ENCODE measurements at regions not wholly inside any gene's neighbourhood (a gene's known extent, or its start where the extent isn't known, plus 50 kb on each side); places are given as distances from the start of the nearest gene placed in this dataset.
"Not testable (repeated sequence)": the region's sequence is repeated elsewhere in the genome, so short reads cannot be mapped to it uniquely, and the experiment has no call there.

DNA sequence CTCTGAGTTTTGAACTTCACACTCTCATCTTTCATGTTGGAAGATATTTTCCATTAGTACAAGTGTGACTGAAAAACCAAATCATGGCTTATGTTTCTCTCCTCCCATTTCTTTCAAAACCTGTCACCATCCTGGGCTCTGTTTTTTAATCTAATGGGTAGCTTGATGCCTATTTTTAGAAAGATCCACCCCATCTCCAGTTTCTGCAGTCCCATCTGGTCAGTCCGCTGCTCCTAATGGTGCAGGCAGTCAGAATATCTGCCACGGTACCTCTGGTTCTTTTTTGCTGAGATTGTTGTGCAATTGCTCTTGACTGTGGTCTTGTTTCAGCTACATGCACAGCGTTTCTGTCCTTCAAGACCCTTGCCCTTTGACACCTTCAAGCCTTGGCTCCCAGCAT is 240.9 kb upstream of the CADM2 start:
- no peak for ATAC-seq
- H3K27ac Mint-ChIP-seq: no peak overlapping the region
- H3K4me3 Mint-ChIP-seq: no peak overlapping the region
- no peak for DNase-seq (ENCODE audit: low spot score)
- peaks cover 31% of the 10 kb centered on the region for H3K9me3 Mint-ChIP-seq
- H3K4me1 Mint-ChIP-seq (ENCODE audit: low read depth in 2 of 2): no peaks in the 10 kb centered on the region
- peaks cover 11% of the 10 kb centered on the region for H3K36me3 Mint-ChIP-seq
- no peaks in the 10 kb centered on the region for H3K27me3 Mint-ChIP-seq

DNA sequence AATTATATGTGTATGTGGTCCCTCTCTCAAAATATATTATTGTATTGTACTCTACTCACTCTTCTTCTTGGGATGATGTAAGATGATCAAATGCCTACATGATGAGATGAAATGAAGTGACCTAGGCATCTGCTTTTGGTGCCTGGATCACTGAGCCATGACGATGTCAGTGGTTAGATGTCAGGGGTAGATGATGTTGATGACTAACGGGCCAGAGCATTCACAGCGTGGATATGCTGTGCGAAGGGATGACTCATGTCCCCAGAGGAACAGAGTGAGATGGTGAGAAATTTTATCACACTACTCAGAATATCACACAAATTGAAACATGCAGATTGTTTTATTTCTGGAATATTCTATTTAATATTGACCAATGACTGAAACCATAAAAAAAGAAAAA is 233.9 kb upstream of the CADM2 start:
- H3K27me3 Mint-ChIP-seq: no peaks in the 10 kb centered on the region
- H3K27ac Mint-ChIP-seq: no peak overlapping the region
- peaks cover 9% of the 10 kb centered on the region for H3K36me3 Mint-ChIP-seq
- no peak for ATAC-seq
- H3K4me3 Mint-ChIP-seq: no peak overlapping the region
- no peaks in the 10 kb centered on the region for H3K4me1 Mint-ChIP-seq (ENCODE audit: low read depth in 2 of 2)
- no peak for DNase-seq (ENCODE audit: low spot score)
- peaks cover 21% of the 10 kb centered on the region for H3K9me3 Mint-ChIP-seq

DNA sequence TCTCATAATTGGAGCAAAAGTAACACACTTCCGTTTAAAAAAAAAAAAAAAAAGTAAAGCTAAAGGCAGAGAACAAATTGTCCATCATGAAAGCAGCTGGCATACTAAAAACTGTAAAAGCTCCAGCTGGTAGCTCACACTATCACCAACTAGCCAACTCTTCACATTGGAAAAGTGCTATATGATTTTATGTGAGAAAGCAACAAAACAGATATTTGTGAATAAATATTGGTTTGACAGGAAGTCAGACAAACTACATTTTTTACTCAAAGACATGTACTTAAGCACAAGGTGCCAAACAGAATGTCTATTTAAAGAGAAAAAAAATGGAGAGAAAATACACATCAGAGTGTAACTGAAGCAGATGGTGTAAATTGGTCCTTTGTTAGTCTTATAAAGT is 231.2 kb upstream of the CADM2 start:
- Mint-ChIP-seq H3K36me3 (peaks cover 8% of the 10 kb centered on the region), H3K4me3 (no peak overlapping the region), H3K27me3 (no peaks in the 10 kb centered on the region), H3K9me3 (peaks cover 15% of the 10 kb centered on the region), H3K27ac (no peak overlapping the region), H3K4me1 (ENCODE audit: low read depth in 2 of 2) (no peaks in the 10 kb centered on the region)
- no peak for DNase-seq (ENCODE audit: low spot score)
- ATAC-seq: no peak

DNA sequence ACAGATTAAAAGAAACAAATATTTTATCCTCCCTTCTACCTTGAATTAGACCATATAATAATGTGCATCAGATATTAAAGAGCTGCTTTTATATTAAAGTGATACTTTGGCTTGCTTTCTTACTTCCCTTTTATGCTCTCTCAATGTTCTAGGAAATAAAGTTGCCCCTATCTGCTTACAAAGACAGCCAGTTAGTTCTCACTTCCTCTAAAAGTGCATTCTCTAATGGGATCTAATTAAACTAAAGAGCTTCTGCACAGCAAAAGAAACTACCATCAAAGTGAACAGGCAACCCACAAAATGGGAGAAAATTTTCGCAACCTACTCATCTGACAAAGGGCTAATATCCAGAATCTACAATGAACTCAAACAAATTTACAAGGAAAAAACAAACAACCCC is 224.1 kb upstream of the CADM2 start:
- DNase-seq (ENCODE audit: low spot score); H3K27ac Mint-ChIP-seq; H3K4me1 Mint-ChIP-seq (ENCODE audit: low read depth in 2 of 2); H3K27me3 Mint-ChIP-seq; H3K36me3 Mint-ChIP-seq; ATAC-seq; H3K4me3 Mint-ChIP-seq: not testable (repeated sequence)
- H3K9me3 Mint-ChIP-seq: peaks cover 18% of the 10 kb centered on the region

DNA sequence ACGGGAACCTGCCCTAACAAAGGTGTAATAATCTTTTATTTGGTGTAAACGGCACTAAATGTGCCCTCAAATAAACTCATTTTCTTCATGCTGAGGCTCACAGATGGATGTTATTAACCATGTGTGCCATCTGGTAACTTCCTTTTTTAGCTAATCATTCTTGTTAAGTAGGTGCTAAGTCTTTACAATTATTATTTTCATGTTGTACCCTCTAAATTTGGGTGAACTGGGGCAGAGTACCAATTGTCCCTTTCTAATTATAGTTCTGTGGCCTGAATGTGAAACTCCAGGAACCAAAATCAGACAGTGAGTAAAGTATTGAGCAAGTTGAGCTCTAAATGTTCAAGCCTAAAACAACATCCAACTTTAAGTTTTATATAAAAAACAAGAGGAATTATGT is 220.7 kb upstream of the CADM2 start:
- H3K27me3 Mint-ChIP-seq: no peaks in the 10 kb centered on the region
- no peak overlapping the region for H3K27ac Mint-ChIP-seq
- H3K36me3 Mint-ChIP-seq: no peaks in the 10 kb centered on the region
- ATAC-seq (no peak), DNase-seq (ENCODE audit: low spot score) (no peak)
- no peaks in the 10 kb centered on the region for H3K4me1 Mint-ChIP-seq (ENCODE audit: low read depth in 2 of 2)
- peaks cover 14% of the 10 kb centered on the region for H3K9me3 Mint-ChIP-seq
- H3K4me3 Mint-ChIP-seq: no peak overlapping the region

DNA sequence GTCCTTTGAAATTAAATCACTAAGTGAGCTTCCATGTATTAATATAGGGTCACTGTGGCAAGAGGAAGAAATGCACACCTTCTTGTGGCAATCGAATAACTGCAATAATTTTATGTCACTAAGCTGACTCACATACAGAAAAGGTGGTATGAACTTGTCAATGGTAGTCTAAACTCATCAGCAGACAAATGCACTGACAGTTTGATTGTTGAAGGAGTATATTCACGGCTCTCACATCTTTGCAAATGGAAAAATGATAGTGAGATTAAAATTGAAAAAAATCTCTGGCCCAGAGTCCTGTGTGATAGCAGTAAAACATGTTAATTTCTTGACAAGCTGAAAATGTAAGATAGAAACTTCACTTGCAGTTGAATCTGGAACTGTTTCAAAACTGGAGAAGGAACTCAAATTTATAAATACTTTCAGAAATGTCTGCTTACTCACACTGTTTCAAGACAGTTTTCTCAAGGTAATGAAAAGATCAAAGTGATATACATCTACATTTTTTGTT is 215.8 kb upstream of the CADM2 start:
- Mint-ChIP-seq H3K4me3 (no peak overlapping the region), H3K27ac (no peak overlapping the region), H3K9me3 (peaks cover 3% of the 10 kb centered on the region), H3K4me1 (ENCODE audit: low read depth in 2 of 2) (no peaks in the 10 kb centered on the region), H3K36me3 (no peaks in the 10 kb centered on the region), H3K27me3 (no peaks in the 10 kb centered on the region)
- ATAC-seq (no peak), DNase-seq (ENCODE audit: low spot score) (no peak)

DNA sequence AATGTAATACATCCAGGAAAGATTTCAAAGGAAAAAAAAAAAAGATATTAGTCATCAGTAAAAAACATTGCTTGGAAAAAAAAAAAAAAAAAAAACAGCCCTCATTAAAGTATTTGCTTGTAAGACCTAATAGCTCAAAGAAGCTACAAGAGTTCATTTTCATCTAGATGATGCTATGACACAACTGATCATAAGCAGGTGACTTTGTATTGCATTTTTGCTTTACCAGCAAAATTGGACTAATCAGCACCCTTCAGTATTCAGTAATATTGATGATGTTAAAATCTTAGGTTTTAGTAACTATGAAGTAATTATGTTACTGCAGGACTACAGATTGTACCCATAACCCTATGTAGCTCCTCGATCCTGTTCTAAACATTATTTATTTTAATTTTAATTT is 214.7 kb upstream of the CADM2 start:
- ATAC-seq (no peak), DNase-seq (ENCODE audit: low spot score) (no peak)
- Mint-ChIP-seq H3K4me1 (ENCODE audit: low read depth in 2 of 2) (no peaks in the 10 kb centered on the region), H3K27ac (no peak overlapping the region), H3K36me3 (no peaks in the 10 kb centered on the region), H3K9me3 (peaks cover 3% of the 10 kb centered on the region), H3K27me3 (no peaks in the 10 kb centered on the region), H3K4me3 (no peak overlapping the region)

DNA sequence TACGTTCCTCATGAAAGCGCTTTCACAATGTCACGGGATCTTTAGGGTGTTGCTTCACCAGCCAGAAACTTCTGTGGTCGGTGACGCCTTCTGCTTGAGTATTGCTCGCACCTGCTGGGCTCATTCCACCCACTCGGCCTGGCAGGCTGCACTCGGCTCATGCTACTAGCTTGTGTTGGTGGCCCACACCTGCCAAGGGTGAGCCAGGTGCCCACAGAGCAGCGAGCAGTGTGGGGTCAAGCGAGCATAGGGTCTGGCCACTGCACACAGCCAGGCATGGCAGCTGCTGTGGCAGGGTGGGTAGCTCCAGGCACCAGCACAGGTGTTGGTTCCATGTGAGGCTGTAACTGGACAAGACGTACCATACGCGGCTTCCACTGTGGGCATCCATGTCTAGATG is 202.9 kb upstream of the CADM2 start:
- DNase-seq (ENCODE audit: low spot score) (no peak), ATAC-seq (no peak)
- no peak overlapping the region for H3K27ac Mint-ChIP-seq
- peaks cover 17% of the 10 kb centered on the region for H3K9me3 Mint-ChIP-seq
- H3K36me3 Mint-ChIP-seq: no peaks in the 10 kb centered on the region
- H3K4me1 Mint-ChIP-seq (ENCODE audit: low read depth in 2 of 2): no peaks in the 10 kb centered on the region
- H3K4me3 Mint-ChIP-seq: no peak overlapping the region
- H3K27me3 Mint-ChIP-seq: no peaks in the 10 kb centered on the region

DNA sequence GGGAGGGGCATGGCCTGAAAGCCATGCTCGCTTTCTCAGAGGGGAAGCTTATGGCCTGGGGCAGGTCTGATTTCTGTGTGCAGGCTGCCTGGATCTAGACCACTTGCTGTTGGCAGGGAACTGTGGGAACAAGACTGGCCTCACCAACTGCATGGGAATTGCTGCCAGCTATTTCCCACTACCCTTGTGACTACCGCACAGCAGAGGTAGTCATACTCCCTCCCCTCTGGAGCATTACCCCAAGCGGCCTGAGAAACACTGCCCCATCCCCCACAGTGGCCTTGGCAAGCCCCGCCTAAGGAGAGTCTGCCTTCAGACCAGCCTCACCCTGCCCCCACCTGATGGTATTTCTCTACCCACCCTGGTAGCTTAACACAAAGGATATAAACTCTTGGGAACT is 199.4 kb upstream of the CADM2 start:
- ATAC-seq: no peak
- Mint-ChIP-seq H3K4me3 (no peak overlapping the region), H3K4me1 (ENCODE audit: low read depth in 2 of 2) (no peaks in the 10 kb centered on the region), H3K9me3 (peaks cover 30% of the 10 kb centered on the region), H3K27me3 (no peaks in the 10 kb centered on the region), H3K27ac (no peak overlapping the region), H3K36me3 (peaks cover 13% of the 10 kb centered on the region)
- DNase-seq (ENCODE audit: low spot score): no peak

DNA sequence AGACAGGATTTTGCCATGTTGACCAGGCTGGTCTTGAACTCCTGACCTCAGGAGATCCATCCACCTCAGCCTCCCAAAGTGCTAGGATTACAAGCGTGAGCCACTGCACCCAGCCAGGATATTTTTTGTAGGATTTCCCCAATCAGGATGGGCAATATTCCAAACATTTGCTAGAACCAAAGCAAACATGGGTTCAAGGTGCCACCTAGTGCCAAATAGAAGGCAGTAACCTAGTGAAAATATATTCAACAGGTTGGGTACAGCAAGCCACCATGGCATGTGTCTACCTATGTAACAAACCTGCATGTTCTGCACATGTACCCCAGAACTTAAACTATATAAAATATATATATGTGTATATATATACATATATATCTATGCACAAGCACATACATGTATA is 185.9 kb upstream of the CADM2 start:
- Mint-ChIP-seq H3K36me3 (peaks cover 14% of the 10 kb centered on the region), H3K27me3 (no peaks in the 10 kb centered on the region), H3K9me3 (peaks cover 21% of the 10 kb centered on the region), H3K27ac (no peak overlapping the region), H3K4me3 (no peak overlapping the region), H3K4me1 (ENCODE audit: low read depth in 2 of 2) (no peaks in the 10 kb centered on the region)
- DNase-seq (ENCODE audit: low spot score) (no peak), ATAC-seq (no peak)

DNA sequence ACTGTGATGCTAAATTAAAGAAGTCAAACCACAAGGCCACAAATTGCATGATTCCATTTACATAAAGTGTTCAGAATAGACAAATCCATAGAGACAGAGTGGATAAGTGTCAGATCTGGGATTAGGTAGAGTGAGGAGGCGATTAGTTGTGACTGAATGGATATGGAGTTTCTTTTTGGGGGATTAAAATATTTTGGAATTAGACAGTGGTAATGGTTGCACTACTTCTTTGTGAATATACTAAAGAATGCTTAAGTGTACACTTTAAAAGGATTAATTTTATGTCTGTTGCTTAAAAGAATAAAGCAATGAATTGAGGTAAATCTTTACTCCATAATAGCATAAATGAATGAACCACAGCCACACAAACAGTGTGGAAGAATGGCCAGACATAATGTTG is 175.5 kb upstream of the CADM2 start:
- peaks cover 11% of the 10 kb centered on the region for H3K9me3 Mint-ChIP-seq
- H3K27me3 Mint-ChIP-seq: no peaks in the 10 kb centered on the region
- ATAC-seq (no peak), DNase-seq (ENCODE audit: low spot score) (no peak)
- H3K4me1 Mint-ChIP-seq (ENCODE audit: low read depth in 2 of 2): no peaks in the 10 kb centered on the region
- H3K36me3 Mint-ChIP-seq: peaks cover 4% of the 10 kb centered on the region
- no peak overlapping the region for H3K4me3 Mint-ChIP-seq
- H3K27ac Mint-ChIP-seq: no peak overlapping the region

DNA sequence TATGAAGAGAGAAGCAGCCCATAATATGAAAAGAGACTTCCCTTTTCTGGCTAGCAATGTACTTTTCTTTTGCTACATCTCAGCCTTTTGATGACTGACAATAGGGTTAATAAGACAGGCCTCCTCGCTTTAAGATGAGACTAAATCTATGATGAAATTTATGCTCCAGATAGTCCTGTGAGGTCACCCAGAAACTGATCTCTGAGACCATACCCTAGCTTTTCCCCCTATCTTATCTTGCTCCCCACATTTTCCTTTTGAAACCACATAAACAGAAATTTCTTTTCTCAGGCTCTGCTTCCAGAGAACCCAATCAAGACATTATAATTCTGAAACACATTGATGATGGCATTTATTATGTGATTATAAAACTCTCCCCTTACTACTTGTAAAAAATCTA is 168.8 kb upstream of the CADM2 start:
- DNase-seq (ENCODE audit: low spot score) (no peak), ATAC-seq (no peak)
- H3K36me3 Mint-ChIP-seq: peaks cover 19% of the 10 kb centered on the region
- H3K9me3 Mint-ChIP-seq: peaks cover 20% of the 10 kb centered on the region
- H3K27me3 Mint-ChIP-seq: no peaks in the 10 kb centered on the region
- no peaks in the 10 kb centered on the region for H3K4me1 Mint-ChIP-seq (ENCODE audit: low read depth in 2 of 2)
- no peak overlapping the region for H3K27ac Mint-ChIP-seq
- H3K4me3 Mint-ChIP-seq: no peak overlapping the region

DNA sequence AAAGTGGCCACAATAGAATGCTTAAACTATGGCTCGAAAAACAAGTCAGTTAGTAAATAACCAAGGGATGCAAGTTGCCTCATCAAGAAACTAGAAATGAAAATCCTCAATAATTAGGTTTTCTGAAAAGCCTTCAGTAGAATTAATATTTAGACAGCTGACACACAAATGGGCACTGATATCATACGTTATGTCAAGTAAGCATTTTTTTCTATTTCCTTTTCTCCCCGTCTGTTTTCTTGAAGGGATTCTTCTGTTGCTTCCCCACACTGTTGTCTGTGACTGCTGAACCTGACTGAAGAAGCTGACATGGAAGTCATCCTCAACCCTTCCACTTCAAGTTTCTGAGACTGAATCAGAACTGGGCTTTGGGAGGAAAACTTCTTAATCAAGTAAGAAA is 151.8 kb upstream of the CADM2 start:
- peaks cover 11% of the 10 kb centered on the region for H3K9me3 Mint-ChIP-seq
- H3K27ac Mint-ChIP-seq: no peak overlapping the region
- ATAC-seq (no peak), DNase-seq (ENCODE audit: low spot score) (no peak)
- H3K4me3 Mint-ChIP-seq: no peak overlapping the region
- no peaks in the 10 kb centered on the region for H3K36me3 Mint-ChIP-seq
- no peaks in the 10 kb centered on the region for H3K27me3 Mint-ChIP-seq
- H3K4me1 Mint-ChIP-seq (ENCODE audit: low read depth in 2 of 2): no peaks in the 10 kb centered on the region

DNA sequence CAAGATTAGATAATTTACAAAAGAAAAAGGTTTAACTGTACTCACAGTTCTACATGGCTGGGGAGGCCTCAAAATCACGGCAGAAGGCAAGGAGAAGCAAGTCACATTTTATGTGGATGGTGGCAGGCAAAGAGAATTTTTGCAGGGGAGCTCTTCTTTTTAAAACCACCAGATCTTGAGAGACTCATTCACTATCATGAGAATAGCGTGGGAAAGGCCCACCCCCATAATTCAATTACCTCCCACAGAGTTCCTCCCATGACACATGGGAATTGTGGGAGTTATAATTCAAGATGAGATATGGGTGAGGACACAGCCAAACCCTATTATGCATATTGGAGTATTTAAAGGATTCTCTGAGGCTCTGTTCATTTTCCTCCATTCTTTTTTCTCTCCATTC is 138.7 kb upstream of the CADM2 start:
- Mint-ChIP-seq H3K27ac (no peak overlapping the region), H3K4me1 (ENCODE audit: low read depth in 2 of 2) (no peaks in the 10 kb centered on the region), H3K4me3 (no peak overlapping the region), H3K36me3 (peaks cover 5% of the 10 kb centered on the region), H3K27me3 (no peaks in the 10 kb centered on the region), H3K9me3 (peaks cover 11% of the 10 kb centered on the region)
- no peak for ATAC-seq
- DNase-seq (ENCODE audit: low spot score): no peak

DNA sequence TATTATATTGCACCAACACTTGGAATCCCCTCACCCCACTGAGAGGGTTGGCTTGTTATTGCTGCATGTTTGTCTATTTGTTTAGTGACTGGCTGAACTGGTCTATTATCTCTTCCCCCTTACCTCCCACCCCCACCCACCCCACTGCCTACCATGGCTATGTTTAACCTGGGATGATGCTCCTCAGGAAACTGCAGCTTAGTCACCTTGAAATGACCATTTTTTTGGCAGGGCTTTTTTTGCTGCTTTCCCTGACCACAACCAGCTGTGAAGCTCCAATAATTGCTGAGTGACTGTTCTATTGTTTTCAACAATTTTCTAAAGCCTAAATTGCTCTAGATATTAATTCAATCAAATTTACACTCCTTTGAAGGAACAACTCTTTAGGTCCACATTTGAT is 137.9 kb upstream of the CADM2 start:
- Mint-ChIP-seq H3K9me3 (peaks cover 11% of the 10 kb centered on the region), H3K4me3 (no peak overlapping the region), H3K36me3 (peaks cover 5% of the 10 kb centered on the region), H3K27ac (no peak overlapping the region), H3K27me3 (no peaks in the 10 kb centered on the region), H3K4me1 (ENCODE audit: low read depth in 2 of 2) (no peaks in the 10 kb centered on the region)
- DNase-seq (ENCODE audit: low spot score) (no peak), ATAC-seq (no peak)

All from natural killer cell treated with Interleukin-12 subunit alpha and Interleukin-12 subunit beta and Interleukin-15 and Interleukin-18, amount 100 ng/mL, for 72 hours (primary cell).